ENCODE measurements at regions not wholly inside any gene's neighbourhood (a gene's known extent, or its start where the extent isn't known, plus 50 kb on each side); places are given as distances from the start of the nearest gene placed in this dataset.

- H3K4me3 ChIP-seq (ENCODE audit: low read length in 2 of 2) = no peak overlapping the region
- Mint-ChIP-seq H3K36me3 (no peaks in the 10 kb centered on the region), H3K27ac (no peak overlapping the region), H3K9me3 (peaks cover 0 to 9% (median 5%) of the 10 kb centered on the region in 8 donors), H3K27me3 (no peaks in the 10 kb centered on the region), H3K4me1 (no peaks in the 10 kb centered on the region), H3K4me3 (no peak overlapping the region)
- no peaks in the 10 kb centered on the region for H3K27me3 ChIP-seq (ENCODE audit: insufficient read depth, low read length)
- no peaks in the 10 kb centered on the region for H3K36me3 ChIP-seq (ENCODE audit: insufficient read depth, low read length)
- ChIA-PET POLR2A (ENCODE audit: partially characterized antibody) (no interaction called here), CTCF (ENCODE audit: partially characterized antibody) (no interaction called here)
- no peak for DNase-seq
- intact Hi-C loops (cut with micrococcal nuclease) = no loop called here
- H3K27ac ChIP-seq (ENCODE audit: low read depth, low read length) = no peak overlapping the region
- H3K9me3 ChIP-seq (ENCODE audit: control insufficient read depth in 1 of 2, low read length in 2 of 2) = no peaks in the 10 kb centered on the region
- no peaks in the 10 kb centered on the region for H3K4me1 ChIP-seq (ENCODE audit: insufficient read depth, low read length)
These were observed 368.6 kb upstream of the MPDZ start for GRCh38 chr9:13648068-13648467.

- CTCF ChIA-PET (ENCODE audit: partially characterized antibody) = no interaction called here
- no peaks in the 10 kb centered on the region for H3K27me3 ChIP-seq (ENCODE audit: insufficient read depth, low read length)
- H3K4me3 Mint-ChIP-seq = no peak overlapping the region
These were observed 367.1 kb upstream of the MPDZ start for GRCh38 chr9:13646500-13647021.

GRCh38 chr9:13645557-13645956 lies 366.1 kb upstream of the MPDZ start:
- no peak overlapping the region for H3K4me3 Mint-ChIP-seq
- Histone ChIP-seq H3K27me3 (ENCODE audit: insufficient read depth, low read length) (no peaks in the 10 kb centered on the region), H3K36me3 (ENCODE audit: insufficient read depth, low read length) (no peaks in the 10 kb centered on the region), H3K9me3 (ENCODE audit: control insufficient read depth in 1 of 2, low read length in 2 of 2) (no peaks in the 10 kb centered on the region), H3K4me3 (ENCODE audit: low read length in 2 of 2) (no peak overlapping the region), H3K27ac (ENCODE audit: low read depth, low read length) (no peak overlapping the region), H3K4me1 (ENCODE audit: insufficient read depth, low read length) (no peaks in the 10 kb centered on the region)
- DNase-seq = no peak
- ChIA-PET POLR2A (ENCODE audit: partially characterized antibody) (no interaction called here), CTCF (ENCODE audit: partially characterized antibody) (no interaction called here)
- no peak overlapping the region for H3K27ac Mint-ChIP-seq
- H3K27me3 Mint-ChIP-seq = no peaks in the 10 kb centered on the region
- H3K4me1 Mint-ChIP-seq = no peaks in the 10 kb centered on the region
- peaks cover 0 to 9% (median 3%) of the 10 kb centered on the region in 8 donors for H3K9me3 Mint-ChIP-seq
- intact Hi-C loops (cut with micrococcal nuclease) = no loop called here
- no peaks in the 10 kb centered on the region for H3K36me3 Mint-ChIP-seq

More at GRCh38 chr9:13646500-13647021, 367.1 kb upstream of the MPDZ start:
- H3K4me1 Mint-ChIP-seq = no peaks in the 10 kb centered on the region
- Histone ChIP-seq H3K4me1 (ENCODE audit: insufficient read depth, low read length) (no peaks in the 10 kb centered on the region), H3K4me3 (ENCODE audit: low read length in 2 of 2) (no peak overlapping the region), H3K27ac (ENCODE audit: low read depth, low read length) (no peak overlapping the region), H3K9me3 (ENCODE audit: control insufficient read depth in 1 of 2, low read length in 2 of 2) (no peaks in the 10 kb centered on the region), H3K36me3 (ENCODE audit: insufficient read depth, low read length) (no peaks in the 10 kb centered on the region)
- no peaks in the 10 kb centered on the region for H3K27me3 Mint-ChIP-seq
- H3K36me3 Mint-ChIP-seq = no peaks in the 10 kb centered on the region
- DNase-seq = no peak
- intact Hi-C loops (cut with micrococcal nuclease) = no loop called here
- no peak overlapping the region for H3K27ac Mint-ChIP-seq
- peaks cover 0 to 9% (median 4%) of the 10 kb centered on the region in 8 donors for H3K9me3 Mint-ChIP-seq
- POLR2A ChIA-PET (ENCODE audit: partially characterized antibody) = no interaction called here

- no peaks in the 10 kb centered on the region for H3K4me1 Mint-ChIP-seq
- no peak overlapping the region for H3K4me3 Mint-ChIP-seq
- Histone ChIP-seq H3K36me3 (ENCODE audit: insufficient read depth, low read length) (no peaks in the 10 kb centered on the region), H3K9me3 (ENCODE audit: control insufficient read depth in 1 of 2, low read length in 2 of 2) (no peaks in the 10 kb centered on the region), H3K27me3 (ENCODE audit: insufficient read depth, low read length) (no peaks in the 10 kb centered on the region), H3K27ac (ENCODE audit: low read depth, low read length) (no peak overlapping the region), H3K4me3 (ENCODE audit: low read length in 2 of 2) (no peak overlapping the region), H3K4me1 (ENCODE audit: insufficient read depth, low read length) (no peaks in the 10 kb centered on the region)
- H3K27me3 Mint-ChIP-seq = no peaks in the 10 kb centered on the region
- H3K9me3 Mint-ChIP-seq = peaks cover 0 to 9% (median 5%) of the 10 kb centered on the region in 8 donors
- DNase-seq = no peak
- intact Hi-C loops (cut with micrococcal nuclease) = no loop called here
- CTCF ChIA-PET (ENCODE audit: partially characterized antibody) = no interaction called here
- no peak overlapping the region for H3K27ac Mint-ChIP-seq
- H3K36me3 Mint-ChIP-seq = no peaks in the 10 kb centered on the region
- POLR2A ChIA-PET (ENCODE audit: partially characterized antibody) = no interaction called here
These were observed 365.2 kb upstream of the MPDZ start for GRCh38 chr9:13644675-13645074.

- CTCF ChIA-PET (ENCODE audit: partially characterized antibody) = no interaction called here
These were observed 363.2 kb upstream of the MPDZ start for GRCh38 chr9:13642646-13643045.

GRCh38 chr9:13629067-13629466 lies 349.6 kb upstream of the MPDZ start:
- POLR2A ChIA-PET (ENCODE audit: partially characterized antibody) = no interaction called here

More at GRCh38 chr9:13642646-13643045, 363.2 kb upstream of the MPDZ start:
- no peak overlapping the region for H3K4me3 Mint-ChIP-seq
- POLR2A ChIA-PET (ENCODE audit: partially characterized antibody) = no interaction called here
- DNase-seq = no peak
- Histone ChIP-seq H3K27ac (ENCODE audit: low read depth, low read length) (no peak overlapping the region), H3K36me3 (ENCODE audit: insufficient read depth, low read length) (no peaks in the 10 kb centered on the region), H3K27me3 (ENCODE audit: insufficient read depth, low read length) (no peaks in the 10 kb centered on the region), H3K9me3 (ENCODE audit: control insufficient read depth in 1 of 2, low read length in 2 of 2) (no peaks in the 10 kb centered on the region), H3K4me1 (ENCODE audit: insufficient read depth, low read length) (no peaks in the 10 kb centered on the region), H3K4me3 (ENCODE audit: low read length in 2 of 2) (no peak overlapping the region)
- no peaks in the 10 kb centered on the region for H3K36me3 Mint-ChIP-seq
- no peaks in the 10 kb centered on the region for H3K27me3 Mint-ChIP-seq
- no peaks in the 10 kb centered on the region for H3K4me1 Mint-ChIP-seq
- H3K9me3 Mint-ChIP-seq = peaks cover 0 to 15% (median 2%) of the 10 kb centered on the region in 8 donors
- intact Hi-C loops (cut with micrococcal nuclease) = no loop called here
- no peak overlapping the region for H3K27ac Mint-ChIP-seq

GRCh38 chr9:13628526-13628925 lies 349.0 kb upstream of the MPDZ start:
- Histone ChIP-seq H3K27me3 (ENCODE audit: insufficient read depth, low read length) (no peaks in the 10 kb centered on the region), H3K9me3 (ENCODE audit: control insufficient read depth in 1 of 2, low read length in 2 of 2) (peaks cover 0 to 5% of the 10 kb centered on the region in 2 donors), H3K4me3 (ENCODE audit: low read length in 2 of 2) (no peak overlapping the region), H3K27ac (ENCODE audit: low read depth, low read length) (no peak overlapping the region), H3K4me1 (ENCODE audit: insufficient read depth, low read length) (no peaks in the 10 kb centered on the region), H3K36me3 (ENCODE audit: insufficient read depth, low read length) (no peaks in the 10 kb centered on the region)
- Mint-ChIP-seq H3K27me3 (peaks cover 0 to 1% of the 10 kb centered on the region in 2 donors), H3K9me3 (peaks cover 0 to 17% (median 11%) of the 10 kb centered on the region in 8 donors), H3K27ac (no peak overlapping the region), H3K4me3 (no peak overlapping the region), H3K36me3 (no peaks in the 10 kb centered on the region), H3K4me1 (no peaks in the 10 kb centered on the region)
- CTCF ChIA-PET (ENCODE audit: partially characterized antibody) = no interaction called here
- DNase-seq = no peak
- intact Hi-C loops (cut with micrococcal nuclease) = no loop called here
- POLR2A ChIA-PET (ENCODE audit: partially characterized antibody) = no interaction called here

More at GRCh38 chr9:13629067-13629466, 349.6 kb upstream of the MPDZ start:
- Mint-ChIP-seq H3K36me3 (no peaks in the 10 kb centered on the region), H3K27ac (no peak overlapping the region), H3K4me3 (no peak overlapping the region), H3K9me3 (peaks cover 0 to 18% (median 11%) of the 10 kb centered on the region in 8 donors), H3K27me3 (peaks cover 0 to 1% of the 10 kb centered on the region in 2 donors), H3K4me1 (no peaks in the 10 kb centered on the region)
- Histone ChIP-seq H3K4me3 (ENCODE audit: low read length in 2 of 2) (no peak overlapping the region), H3K27me3 (ENCODE audit: insufficient read depth, low read length) (no peaks in the 10 kb centered on the region), H3K27ac (ENCODE audit: low read depth, low read length) (no peak overlapping the region), H3K4me1 (ENCODE audit: insufficient read depth, low read length) (no peaks in the 10 kb centered on the region), H3K36me3 (ENCODE audit: insufficient read depth, low read length) (no peaks in the 10 kb centered on the region), H3K9me3 (ENCODE audit: control insufficient read depth in 1 of 2, low read length in 2 of 2) (peaks cover 0 to 5% of the 10 kb centered on the region in 2 donors)
- intact Hi-C loops (cut with micrococcal nuclease) = no loop called here
- DNase-seq = no peak
- CTCF ChIA-PET (ENCODE audit: partially characterized antibody) = no interaction called here

GRCh38 chr9:13627502-13627901 lies 348.0 kb upstream of the MPDZ start:
- Mint-ChIP-seq H3K4me1 (no peaks in the 10 kb centered on the region), H3K27ac (no peak overlapping the region), H3K27me3 (peaks cover 0 to 1% of the 10 kb centered on the region in 2 donors), H3K36me3 (no peaks in the 10 kb centered on the region), H3K4me3 (no peak overlapping the region), H3K9me3 (peaks cover 0 to 17% (median 9%) of the 10 kb centered on the region in 8 donors)
- H3K27me3 ChIP-seq (ENCODE audit: insufficient read depth, low read length) = no peaks in the 10 kb centered on the region
- intact Hi-C loops (cut with micrococcal nuclease) = no loop called here
- H3K4me1 ChIP-seq (ENCODE audit: insufficient read depth, low read length) = no peaks in the 10 kb centered on the region
- ChIA-PET CTCF (ENCODE audit: partially characterized antibody) (no interaction called here), POLR2A (ENCODE audit: partially characterized antibody) (no interaction called here)
- no peak overlapping the region for H3K4me3 ChIP-seq (ENCODE audit: low read length in 2 of 2)
- no peak overlapping the region for H3K27ac ChIP-seq (ENCODE audit: low read depth, low read length)
- H3K9me3 ChIP-seq (ENCODE audit: control insufficient read depth in 1 of 2, low read length in 2 of 2) = peaks cover 0 to 5% of the 10 kb centered on the region in 2 donors
- no peaks in the 10 kb centered on the region for H3K36me3 ChIP-seq (ENCODE audit: insufficient read depth, low read length)
- DNase-seq = no peak

Measured in CD4-positive, alpha-beta memory T cell (primary cell).